ENCODE measurements at regions not wholly inside any gene's neighbourhood (a gene's known extent, or its start where the extent isn't known, plus 50 kb on each side); places are given as distances from the start of the nearest gene placed in this dataset.

GRCh38 chr2:133936601-133937000 lies 317.3 kb upstream of the MGAT5 start:
- H3K79me2 ChIP-seq (ENCODE audit: insufficient read depth, low read length) = no peaks in the 10 kb centered on the region
- no peaks in the 10 kb centered on the region for H3K36me3 ChIP-seq (ENCODE audit: insufficient read depth, low read length)
- no peaks in the 10 kb centered on the region for H3F3A ChIP-seq (ENCODE audit: low read depth)
- H3K9ac ChIP-seq (ENCODE audit: low read depth, low read length, poor library complexity, severe bottlenecking) = no peak overlapping the region
- no peaks in the 10 kb centered on the region for H3K9me3 ChIP-seq (ENCODE audit: insufficient read depth, low read depth, low read length)
- H3K9me2 ChIP-seq (replicated peaks; ENCODE audit: low read depth, low read length) = no peaks in the 10 kb centered on the region
- H3K4me1 ChIP-seq (ENCODE audit: insufficient read depth, low read length, poor library complexity, severe bottlenecking) = no peaks in the 10 kb centered on the region
- no peak overlapping the region for H2AFZ ChIP-seq (ENCODE audit: low read length)
- peaks cover 4% of the 10 kb centered on the region for H3K27me3 ChIP-seq (ENCODE audit: insufficient read depth, low read length, poor library complexity, severe bottlenecking)
- H3K4me3 ChIP-seq (ENCODE audit: low read length, poor library complexity, severe bottlenecking) = no peak overlapping the region
- H3K4me2 ChIP-seq (ENCODE audit: low read depth, low read length, poor library complexity, severe bottlenecking) = no peak overlapping the region
- H4K20me1 ChIP-seq (ENCODE audit: insufficient read depth, low read length, poor library complexity, severe bottlenecking) = no peaks in the 10 kb centered on the region
- TF ChIP-seq EZH2phosphoT487 (IDR thresholded peaks at IDR 0.05; ENCODE audit: borderline replicate concordance) (no peak), CTCF (conservative IDR thresholded peaks at IDR 0.05; ENCODE audit: low read length) (no peak)

- Histone ChIP-seq H3K9me3 (ENCODE audit: insufficient read depth, low read depth, low read length) (no peaks in the 10 kb centered on the region), H3K4me3 (ENCODE audit: low read length, poor library complexity, severe bottlenecking) (no peak overlapping the region), H3F3A (ENCODE audit: low read depth) (no peaks in the 10 kb centered on the region), H3K79me2 (ENCODE audit: insufficient read depth, low read length) (no peaks in the 10 kb centered on the region), H3K36me3 (ENCODE audit: insufficient read depth, low read length) (no peaks in the 10 kb centered on the region), H3K4me2 (ENCODE audit: low read depth, low read length, poor library complexity, severe bottlenecking) (no peak overlapping the region), H3K27me3 (ENCODE audit: insufficient read depth, low read length, poor library complexity, severe bottlenecking) (peaks cover 4% of the 10 kb centered on the region), H4K20me1 (ENCODE audit: insufficient read depth, low read length, poor library complexity, severe bottlenecking) (no peaks in the 10 kb centered on the region), H3K4me1 (ENCODE audit: insufficient read depth, low read length, poor library complexity, severe bottlenecking) (no peaks in the 10 kb centered on the region), H2AFZ (ENCODE audit: low read length) (no peak overlapping the region), H3K9ac (ENCODE audit: low read depth, low read length, poor library complexity, severe bottlenecking) (no peak overlapping the region), H3K9me2 (replicated peaks; ENCODE audit: low read depth, low read length) (no peaks in the 10 kb centered on the region)
- no peak for TF ChIP-seq CTCF (conservative IDR thresholded peaks at IDR 0.05; ENCODE audit: low read length)
Measured at GRCh38 chr2:133937669-133938068, 316.2 kb upstream of the MGAT5 start.

GRCh38 chr2:133940134-133940533 lies 313.7 kb upstream of the MGAT5 start:
- Histone ChIP-seq H3K4me1 (ENCODE audit: insufficient read depth, low read length, poor library complexity, severe bottlenecking) (no peaks in the 10 kb centered on the region), H3K4me2 (ENCODE audit: low read depth, low read length, poor library complexity, severe bottlenecking) (no peak overlapping the region), H3K9ac (ENCODE audit: low read depth, low read length, poor library complexity, severe bottlenecking) (no peak overlapping the region), H3K9me3 (ENCODE audit: insufficient read depth, low read depth, low read length) (no peaks in the 10 kb centered on the region), H3K36me3 (ENCODE audit: insufficient read depth, low read length) (no peaks in the 10 kb centered on the region), H2AFZ (ENCODE audit: low read length) (no peak overlapping the region), H3K27me3 (ENCODE audit: insufficient read depth, low read length, poor library complexity, severe bottlenecking) (no peaks in the 10 kb centered on the region), H4K20me1 (ENCODE audit: insufficient read depth, low read length, poor library complexity, severe bottlenecking) (no peaks in the 10 kb centered on the region), H3F3A (ENCODE audit: low read depth) (no peaks in the 10 kb centered on the region), H3K4me3 (ENCODE audit: low read length, poor library complexity, severe bottlenecking) (no peak overlapping the region), H3K9me2 (replicated peaks; ENCODE audit: low read depth, low read length) (no peaks in the 10 kb centered on the region), H3K79me2 (ENCODE audit: insufficient read depth, low read length) (no peaks in the 10 kb centered on the region)
- TF ChIP-seq CTCF (conservative IDR thresholded peaks at IDR 0.05; ENCODE audit: low read length) (no peak), EZH2phosphoT487 (IDR thresholded peaks at IDR 0.05; ENCODE audit: borderline replicate concordance) (no peak)

Measured in Loucy (cell line).